ENCODE measurements at regions not wholly inside any gene's neighbourhood (a gene's known extent, or its start where the extent isn't known, plus 50 kb on each side); places are given as distances from the start of the nearest gene placed in this dataset.

DNA sequence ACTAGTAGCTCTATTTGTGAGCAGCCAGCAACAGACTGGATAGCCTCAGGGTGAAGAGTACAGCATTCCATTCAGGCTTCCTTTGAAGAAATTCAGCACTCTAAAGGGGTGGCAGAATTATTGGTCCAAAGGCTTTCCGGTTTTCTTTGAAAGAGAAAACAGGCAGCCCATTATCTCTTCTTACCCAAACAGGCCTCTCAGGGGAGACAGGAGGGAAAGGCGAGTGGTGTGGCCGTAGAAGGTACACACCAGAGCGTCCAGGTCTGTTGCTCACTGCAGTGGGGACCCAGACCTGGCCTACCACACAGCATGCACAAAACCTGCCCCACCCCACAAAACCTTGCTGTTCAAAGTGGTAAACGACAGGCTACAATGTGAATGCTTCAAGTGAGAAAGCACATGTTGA is 83.3 kb downstream of the ZNF608 start:
- TF ChIP-seq POLR2A (IDR thresholded peaks at IDR 0.05), result no peak
- TF ChIP-seq, protein P1, sequence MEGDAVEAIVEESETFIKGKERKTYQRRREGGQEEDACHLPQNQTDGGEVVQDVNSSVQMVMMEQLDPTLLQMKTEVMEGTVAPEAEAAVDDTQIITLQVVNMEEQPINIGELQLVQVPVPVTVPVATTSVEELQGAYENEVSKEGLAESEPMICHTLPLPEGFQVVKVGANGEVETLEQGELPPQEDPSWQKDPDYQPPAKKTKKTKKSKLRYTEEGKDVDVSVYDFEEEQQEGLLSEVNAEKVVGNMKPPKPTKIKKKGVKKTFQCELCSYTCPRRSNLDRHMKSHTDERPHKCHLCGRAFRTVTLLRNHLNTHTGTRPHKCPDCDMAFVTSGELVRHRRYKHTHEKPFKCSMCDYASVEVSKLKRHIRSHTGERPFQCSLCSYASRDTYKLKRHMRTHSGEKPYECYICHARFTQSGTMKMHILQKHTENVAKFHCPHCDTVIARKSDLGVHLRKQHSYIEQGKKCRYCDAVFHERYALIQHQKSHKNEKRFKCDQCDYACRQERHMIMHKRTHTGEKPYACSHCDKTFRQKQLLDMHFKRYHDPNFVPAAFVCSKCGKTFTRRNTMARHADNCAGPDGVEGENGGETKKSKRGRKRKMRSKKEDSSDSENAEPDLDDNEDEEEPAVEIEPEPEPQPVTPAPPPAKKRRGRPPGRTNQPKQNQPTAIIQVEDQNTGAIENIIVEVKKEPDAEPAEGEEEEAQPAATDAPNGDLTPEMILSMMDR (IDR thresholded peaks at IDR 0.05 in 4 of 5, conservative IDR thresholded peaks at IDR 0.05 in 1 of 5), result no peak

All from gastrocnemius medialis (tissue), 4 donors.